ENCODE measurements at regions not wholly inside any gene's neighbourhood (a gene's known extent, or its start where the extent isn't known, plus 50 kb on each side); places are given as distances from the start of the nearest gene placed in this dataset.

- no peaks in the 10 kb centered on the region for H3K27me3 Mint-ChIP-seq
- H3K36me3 Mint-ChIP-seq (ENCODE audit: insufficient read depth) = no peaks in the 10 kb centered on the region
- no peak for DNase-seq (ENCODE audit: low spot score, unreplicated experiment)
- peaks cover 2% of the 10 kb centered on the region for H3K4me1 Mint-ChIP-seq (ENCODE audit: low read depth)
- no peak overlapping the region for H3K27ac Mint-ChIP-seq
- no peak overlapping the region for H3K4me3 Mint-ChIP-seq (ENCODE audit: low read depth)
- TF ChIP-seq, protein P1, sequence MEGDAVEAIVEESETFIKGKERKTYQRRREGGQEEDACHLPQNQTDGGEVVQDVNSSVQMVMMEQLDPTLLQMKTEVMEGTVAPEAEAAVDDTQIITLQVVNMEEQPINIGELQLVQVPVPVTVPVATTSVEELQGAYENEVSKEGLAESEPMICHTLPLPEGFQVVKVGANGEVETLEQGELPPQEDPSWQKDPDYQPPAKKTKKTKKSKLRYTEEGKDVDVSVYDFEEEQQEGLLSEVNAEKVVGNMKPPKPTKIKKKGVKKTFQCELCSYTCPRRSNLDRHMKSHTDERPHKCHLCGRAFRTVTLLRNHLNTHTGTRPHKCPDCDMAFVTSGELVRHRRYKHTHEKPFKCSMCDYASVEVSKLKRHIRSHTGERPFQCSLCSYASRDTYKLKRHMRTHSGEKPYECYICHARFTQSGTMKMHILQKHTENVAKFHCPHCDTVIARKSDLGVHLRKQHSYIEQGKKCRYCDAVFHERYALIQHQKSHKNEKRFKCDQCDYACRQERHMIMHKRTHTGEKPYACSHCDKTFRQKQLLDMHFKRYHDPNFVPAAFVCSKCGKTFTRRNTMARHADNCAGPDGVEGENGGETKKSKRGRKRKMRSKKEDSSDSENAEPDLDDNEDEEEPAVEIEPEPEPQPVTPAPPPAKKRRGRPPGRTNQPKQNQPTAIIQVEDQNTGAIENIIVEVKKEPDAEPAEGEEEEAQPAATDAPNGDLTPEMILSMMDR (IDR thresholded peaks at IDR 0.05; ENCODE audit: unreplicated experiment) = no peak
- H3K9me3 Mint-ChIP-seq (ENCODE audit: low read depth) = no peaks in the 10 kb centered on the region
Measured at GRCh38 chr15:79516155-79516554, 84.0 kb downstream of the MINAR1 start.

DNA sequence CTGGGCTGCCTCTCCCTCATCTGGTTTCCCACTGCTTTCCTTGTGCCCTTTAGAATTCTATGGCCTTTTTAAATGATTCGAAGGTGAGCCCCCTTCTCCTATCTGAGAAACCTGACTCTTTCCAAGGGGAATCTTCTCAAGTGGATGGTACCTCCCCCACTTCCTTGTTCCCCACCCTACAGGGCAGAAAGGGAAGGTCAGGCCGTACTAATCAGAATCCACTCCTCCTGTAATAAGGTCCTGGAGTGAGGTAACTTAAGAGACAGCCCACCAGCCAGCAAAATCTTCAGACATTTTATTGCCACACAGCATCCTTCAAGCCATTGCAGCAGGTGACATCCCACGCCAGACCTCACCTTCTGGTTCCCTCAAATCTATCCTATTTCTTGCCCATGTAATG is 84.5 kb downstream of the MINAR1 start:
- no peak overlapping the region for H3K27ac Mint-ChIP-seq
- no peak overlapping the region for H3K4me3 Mint-ChIP-seq (ENCODE audit: low read depth)
- H3K27me3 Mint-ChIP-seq = no peaks in the 10 kb centered on the region
- DNase-seq (ENCODE audit: low spot score, unreplicated experiment) = no peak
- TF ChIP-seq, protein P1 (IDR thresholded peaks at IDR 0.05; ENCODE audit: unreplicated experiment) = no peak
- peaks cover 2% of the 10 kb centered on the region for H3K4me1 Mint-ChIP-seq (ENCODE audit: low read depth)
- no peaks in the 10 kb centered on the region for H3K9me3 Mint-ChIP-seq (ENCODE audit: low read depth)
- no peaks in the 10 kb centered on the region for H3K36me3 Mint-ChIP-seq (ENCODE audit: insufficient read depth)

DNA sequence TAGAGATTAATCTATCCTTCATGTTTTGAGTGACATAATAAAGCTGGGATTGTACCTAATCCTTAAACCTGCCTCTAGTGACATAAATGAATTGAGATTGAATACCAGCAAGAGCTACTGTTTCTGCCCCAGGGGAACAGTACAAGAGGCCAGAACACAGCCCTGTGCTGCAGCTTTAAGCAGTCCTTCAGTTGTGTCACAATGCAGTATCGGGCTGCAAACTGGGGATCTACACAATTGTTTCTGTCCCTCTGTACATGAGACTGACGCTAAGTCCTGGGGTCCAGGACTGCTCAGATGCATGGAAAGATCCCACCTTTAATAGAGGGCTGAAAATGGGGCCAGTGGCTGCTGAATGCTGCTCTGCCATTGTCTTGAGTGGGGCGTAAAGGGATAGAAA is 87.5 kb downstream of the MINAR1 start:
- no peak for DNase-seq (ENCODE audit: low spot score, unreplicated experiment)
- Mint-ChIP-seq H3K27ac (no peak overlapping the region), H3K9me3 (ENCODE audit: low read depth) (no peaks in the 10 kb centered on the region), H3K36me3 (ENCODE audit: insufficient read depth) (no peaks in the 10 kb centered on the region), H3K27me3 (no peaks in the 10 kb centered on the region), H3K4me3 (ENCODE audit: low read depth) (no peak overlapping the region), H3K4me1 (ENCODE audit: low read depth) (no peaks in the 10 kb centered on the region)
- TF ChIP-seq, protein P1 (IDR thresholded peaks at IDR 0.05; ENCODE audit: unreplicated experiment) = no peak

DNA sequence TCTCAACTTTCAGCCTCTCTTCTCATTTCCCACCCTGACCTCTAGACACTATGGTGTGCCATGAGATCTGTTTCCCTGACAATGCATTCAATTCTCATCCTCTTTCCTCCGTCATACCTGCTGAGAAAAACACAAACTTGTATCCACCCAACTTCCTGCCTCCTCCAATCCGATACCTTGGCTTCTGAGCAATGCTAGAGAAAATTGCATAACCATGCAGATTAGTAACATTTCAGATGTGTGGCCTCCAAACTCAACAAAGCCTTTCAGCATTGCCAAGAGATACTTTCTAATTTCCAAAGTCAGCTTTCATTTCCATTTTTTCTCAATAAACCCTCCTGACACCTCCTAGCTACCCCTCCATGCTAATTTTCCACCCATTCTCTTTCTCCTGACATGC is 88.5 kb downstream of the MINAR1 start:
- H3K9me3 Mint-ChIP-seq (ENCODE audit: low read depth) = no peaks in the 10 kb centered on the region
- no peak overlapping the region for H3K27ac Mint-ChIP-seq
- H3K36me3 Mint-ChIP-seq (ENCODE audit: insufficient read depth) = no peaks in the 10 kb centered on the region
- H3K4me3 Mint-ChIP-seq (ENCODE audit: low read depth) = no peak overlapping the region
- H3K4me1 Mint-ChIP-seq (ENCODE audit: low read depth) = no peaks in the 10 kb centered on the region
- H3K27me3 Mint-ChIP-seq = no peaks in the 10 kb centered on the region
- TF ChIP-seq, protein P1 (IDR thresholded peaks at IDR 0.05; ENCODE audit: unreplicated experiment) = no peak
- DNase-seq (ENCODE audit: low spot score, unreplicated experiment) = no peak

DNA sequence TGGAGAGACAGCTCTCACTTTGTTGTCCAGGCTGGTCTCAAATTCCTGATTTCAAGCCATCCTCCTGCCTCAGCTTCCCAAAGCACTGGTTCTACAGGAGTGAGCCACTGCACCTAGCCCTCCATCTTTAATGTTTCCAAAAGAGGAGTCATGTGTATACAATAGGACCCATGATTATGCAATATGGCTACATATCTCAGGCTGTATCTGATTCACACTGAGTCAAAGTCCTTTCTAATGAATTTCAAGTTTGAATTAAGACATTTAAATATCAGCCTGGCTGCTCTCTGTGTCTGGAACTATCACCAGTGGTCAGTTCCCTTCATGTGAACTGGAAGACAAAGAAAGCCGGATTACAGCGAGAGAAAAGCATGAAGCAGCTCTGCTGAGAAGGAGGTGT is 90.5 kb downstream of the MINAR1 start:
- TF ChIP-seq, protein P1 (IDR thresholded peaks at IDR 0.05; ENCODE audit: unreplicated experiment) = no peak
- Mint-ChIP-seq H3K4me1 (ENCODE audit: low read depth) (peaks cover 3% of the 10 kb centered on the region), H3K36me3 (ENCODE audit: insufficient read depth) (no peaks in the 10 kb centered on the region), H3K27ac (no peak overlapping the region), H3K27me3 (no peaks in the 10 kb centered on the region), H3K9me3 (ENCODE audit: low read depth) (no peaks in the 10 kb centered on the region), H3K4me3 (ENCODE audit: low read depth) (no peak overlapping the region)
- no peak for DNase-seq (ENCODE audit: low spot score, unreplicated experiment)

All from progenitor cell of endocrine pancreas (in vitro differentiated cells).